C4-2B (cell line): ENCODE measurements at regions not wholly inside any gene's neighbourhood (a gene's known extent, or its start where the extent isn't known, plus 50 kb on each side); places are given as distances from the start of the nearest gene placed in this dataset.

Experiments used
- H3K27ac ChIP-seq: fragments of 450-650 bp; 2 replicates; pipeline ENCODE4 v1.5.1; 2017
- ZFX ChIP-seq: fragments of 450-650 bp; IDR thresholded peaks from 2 replicates; pipeline ENCODE4 v1.6.1; 2017
- TF ChIP-seq, protein P1 (sequence below): fragments of 450-650 bp; conservative IDR thresholded peaks from 2 replicates; pipeline ENCODE4 v1.5.1; 2017; ENCODE audit warnings: mild to moderate bottlenecking

DNA sequence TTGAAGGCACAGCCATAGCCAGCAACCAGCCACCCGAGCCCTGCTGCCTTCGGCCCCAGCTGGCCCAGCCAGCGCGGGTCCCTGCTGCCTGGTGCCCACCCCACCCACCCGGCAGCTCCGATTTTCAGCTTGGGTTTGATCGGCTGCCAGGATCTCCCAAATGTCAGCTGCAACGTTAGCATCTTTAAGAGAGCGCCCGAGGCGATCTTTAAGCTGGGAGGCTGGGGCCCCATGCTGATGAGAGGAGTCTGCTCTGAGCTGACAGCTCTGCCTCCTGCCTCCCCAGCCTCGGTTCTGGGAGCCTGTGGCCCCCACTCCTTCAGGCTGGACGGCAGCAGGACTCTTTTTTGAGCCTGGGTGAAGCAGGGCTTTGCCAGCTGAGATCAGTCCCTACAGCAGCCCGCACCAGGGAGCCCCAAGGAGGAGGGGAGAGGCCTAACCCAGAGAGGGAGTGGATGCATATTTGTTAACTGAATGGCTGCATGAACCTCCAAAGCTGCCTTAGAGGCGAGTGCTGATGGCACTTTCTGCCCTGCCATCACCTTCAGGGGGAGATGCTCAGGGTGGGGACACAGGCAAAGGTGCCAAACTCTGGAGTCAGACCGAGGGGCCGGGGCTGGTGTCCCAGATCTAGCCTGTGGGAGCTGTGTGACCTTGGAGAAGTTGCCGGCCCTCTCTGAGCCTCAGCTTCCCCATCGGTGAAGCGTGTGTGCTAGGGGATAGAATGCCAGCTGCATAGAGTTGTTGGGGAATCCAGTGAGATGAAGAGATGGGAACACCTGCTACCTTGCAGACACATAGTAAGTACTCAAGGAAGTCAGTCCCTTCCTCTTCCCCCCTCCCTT, 165.5 kb downstream of the C9orf50 start:
- TF ChIP-seq, protein P1, sequence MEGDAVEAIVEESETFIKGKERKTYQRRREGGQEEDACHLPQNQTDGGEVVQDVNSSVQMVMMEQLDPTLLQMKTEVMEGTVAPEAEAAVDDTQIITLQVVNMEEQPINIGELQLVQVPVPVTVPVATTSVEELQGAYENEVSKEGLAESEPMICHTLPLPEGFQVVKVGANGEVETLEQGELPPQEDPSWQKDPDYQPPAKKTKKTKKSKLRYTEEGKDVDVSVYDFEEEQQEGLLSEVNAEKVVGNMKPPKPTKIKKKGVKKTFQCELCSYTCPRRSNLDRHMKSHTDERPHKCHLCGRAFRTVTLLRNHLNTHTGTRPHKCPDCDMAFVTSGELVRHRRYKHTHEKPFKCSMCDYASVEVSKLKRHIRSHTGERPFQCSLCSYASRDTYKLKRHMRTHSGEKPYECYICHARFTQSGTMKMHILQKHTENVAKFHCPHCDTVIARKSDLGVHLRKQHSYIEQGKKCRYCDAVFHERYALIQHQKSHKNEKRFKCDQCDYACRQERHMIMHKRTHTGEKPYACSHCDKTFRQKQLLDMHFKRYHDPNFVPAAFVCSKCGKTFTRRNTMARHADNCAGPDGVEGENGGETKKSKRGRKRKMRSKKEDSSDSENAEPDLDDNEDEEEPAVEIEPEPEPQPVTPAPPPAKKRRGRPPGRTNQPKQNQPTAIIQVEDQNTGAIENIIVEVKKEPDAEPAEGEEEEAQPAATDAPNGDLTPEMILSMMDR = no peak
- no peak for TF ChIP-seq ZFX
- no peak overlapping the region for H3K27ac ChIP-seq

DNA sequence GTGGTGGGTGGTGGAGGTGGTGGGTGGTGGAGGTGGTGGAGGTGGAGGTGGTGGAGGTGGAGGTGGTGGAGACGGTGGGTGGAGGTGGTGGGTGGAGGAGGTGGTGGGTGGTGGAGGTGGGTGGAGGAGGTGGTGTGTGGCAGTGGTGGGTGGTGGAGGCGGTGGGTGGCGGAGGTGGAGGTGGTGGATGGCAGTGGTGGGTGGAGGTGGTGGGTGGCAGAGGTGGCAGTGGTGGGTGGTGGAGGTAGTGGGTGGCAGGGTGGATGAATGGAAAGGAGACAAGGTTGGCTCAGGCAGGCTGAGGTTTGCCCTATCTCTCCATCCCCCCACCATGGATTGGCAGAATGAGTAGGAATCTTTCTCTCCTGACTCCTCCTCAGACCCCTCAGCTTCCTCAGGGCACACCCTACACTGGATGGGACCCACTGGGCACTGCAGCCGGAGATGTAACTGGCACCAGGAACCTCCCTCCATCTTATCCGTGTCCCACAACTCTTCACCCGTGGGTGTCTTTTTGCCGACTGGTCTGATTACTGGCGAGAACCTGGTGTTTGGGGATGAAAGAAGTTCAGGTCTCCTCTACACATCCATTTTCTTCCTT, 166.3 kb downstream of the C9orf50 start:
- no peak for TF ChIP-seq ZFX
- TF ChIP-seq, protein P1 = no peak
- no peak overlapping the region for H3K27ac ChIP-seq

DNA sequence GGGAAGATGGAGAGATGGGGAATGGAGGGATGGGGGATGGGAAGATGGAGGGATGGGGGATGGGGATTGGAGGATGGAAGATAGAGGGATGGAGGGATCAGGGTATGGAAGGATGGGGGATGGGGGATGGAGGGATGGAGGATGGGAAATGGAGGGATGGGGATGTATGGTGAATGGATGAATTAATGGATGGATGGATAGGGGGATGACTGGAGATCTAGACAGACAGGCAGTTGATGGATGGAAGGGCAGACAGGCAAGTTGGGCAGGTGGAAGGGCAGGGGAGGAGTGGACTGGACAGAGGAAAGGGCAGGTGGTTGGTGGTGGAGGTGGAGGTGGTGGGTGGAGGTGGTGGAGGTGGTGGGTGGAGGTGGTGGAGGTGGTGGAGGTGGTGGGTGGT, 167.2 kb downstream of the C9orf50 start:
- H3K27ac ChIP-seq = no peak overlapping the region
- no peak for TF ChIP-seq ZFX
- TF ChIP-seq, protein P1 = no peak

DNA sequence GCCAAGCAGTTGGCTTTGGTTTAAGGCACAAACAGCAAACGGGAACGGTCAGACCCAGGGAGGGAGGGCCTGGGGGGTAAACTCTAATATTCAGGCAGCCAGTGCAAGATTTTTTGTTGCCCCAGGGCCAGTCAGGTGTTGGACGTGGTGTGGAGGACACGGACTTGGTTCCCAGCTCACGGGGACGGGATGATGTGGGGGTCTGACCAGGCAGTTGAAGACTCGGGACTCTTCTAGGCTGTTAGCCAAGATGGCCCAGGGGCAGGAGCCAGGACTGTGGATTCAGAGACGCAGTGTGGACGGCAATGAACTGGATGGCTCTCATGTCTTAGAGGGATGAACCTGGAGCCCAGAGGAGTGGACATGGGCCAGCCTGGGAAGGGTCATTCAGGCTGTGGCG, 169.2 kb downstream of the C9orf50 start:
- H3K27ac ChIP-seq = no peak overlapping the region
- TF ChIP-seq ZFX = no peak
- TF ChIP-seq, protein P1 = no peak

DNA sequence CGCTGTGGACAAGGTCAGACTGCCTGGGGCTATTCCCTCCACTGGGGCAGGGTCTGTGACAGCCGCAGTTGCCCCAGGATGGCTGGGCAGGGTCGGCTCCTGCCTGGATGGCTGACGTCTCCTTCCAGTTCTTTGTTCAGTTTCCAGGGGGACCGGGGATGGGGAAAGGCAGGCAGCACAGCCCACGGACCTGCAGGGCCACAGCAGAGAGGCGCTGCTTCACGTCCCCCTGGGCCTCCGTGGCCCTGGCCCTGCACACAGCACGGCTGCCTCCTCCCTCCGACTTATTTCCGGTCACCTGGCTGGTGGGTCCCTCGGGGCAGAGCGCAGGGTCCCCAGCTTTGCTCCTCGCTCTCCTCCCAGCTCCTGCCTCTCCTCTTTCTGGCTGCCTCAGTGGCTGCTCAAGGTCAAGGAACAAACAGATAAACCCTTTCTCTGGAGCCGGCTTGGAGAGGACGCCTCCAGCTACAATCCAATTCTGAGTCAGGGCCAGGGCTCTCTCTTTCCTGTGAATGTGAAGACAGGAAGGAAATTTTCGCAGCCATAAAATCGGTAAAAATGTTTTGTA, 169.7 kb downstream of the C9orf50 start:
- no peak overlapping the region for H3K27ac ChIP-seq
- TF ChIP-seq, protein P1 = no peak
- no peak for TF ChIP-seq ZFX

DNA sequence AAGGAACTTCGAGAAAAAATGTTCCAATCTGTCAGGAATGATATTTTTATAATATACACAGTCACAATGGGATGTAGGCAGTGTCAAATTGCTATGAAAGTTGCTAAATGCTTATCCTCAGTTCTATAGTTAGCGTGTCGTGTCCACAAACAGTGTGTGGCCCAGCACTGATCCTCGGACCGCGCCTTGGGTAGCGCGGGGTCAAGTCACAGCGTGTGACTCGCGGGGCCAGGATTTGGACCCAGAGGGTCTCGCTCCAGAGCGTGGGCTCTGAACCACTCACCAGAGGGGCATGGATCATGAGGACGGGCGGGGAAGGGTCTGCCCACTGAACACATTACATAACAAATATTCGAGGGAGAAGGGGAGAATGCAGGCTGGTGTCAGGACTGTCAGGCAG, 171.8 kb downstream of the C9orf50 start:
- TF ChIP-seq, protein P1 = no peak
- TF ChIP-seq ZFX = no peak
- H3K27ac ChIP-seq = no peak overlapping the region
